ENCODE measurements at regions not wholly inside any gene's neighbourhood (a gene's known extent, or its start where the extent isn't known, plus 50 kb on each side); places are given as distances from the start of the nearest gene placed in this dataset.

DNA sequence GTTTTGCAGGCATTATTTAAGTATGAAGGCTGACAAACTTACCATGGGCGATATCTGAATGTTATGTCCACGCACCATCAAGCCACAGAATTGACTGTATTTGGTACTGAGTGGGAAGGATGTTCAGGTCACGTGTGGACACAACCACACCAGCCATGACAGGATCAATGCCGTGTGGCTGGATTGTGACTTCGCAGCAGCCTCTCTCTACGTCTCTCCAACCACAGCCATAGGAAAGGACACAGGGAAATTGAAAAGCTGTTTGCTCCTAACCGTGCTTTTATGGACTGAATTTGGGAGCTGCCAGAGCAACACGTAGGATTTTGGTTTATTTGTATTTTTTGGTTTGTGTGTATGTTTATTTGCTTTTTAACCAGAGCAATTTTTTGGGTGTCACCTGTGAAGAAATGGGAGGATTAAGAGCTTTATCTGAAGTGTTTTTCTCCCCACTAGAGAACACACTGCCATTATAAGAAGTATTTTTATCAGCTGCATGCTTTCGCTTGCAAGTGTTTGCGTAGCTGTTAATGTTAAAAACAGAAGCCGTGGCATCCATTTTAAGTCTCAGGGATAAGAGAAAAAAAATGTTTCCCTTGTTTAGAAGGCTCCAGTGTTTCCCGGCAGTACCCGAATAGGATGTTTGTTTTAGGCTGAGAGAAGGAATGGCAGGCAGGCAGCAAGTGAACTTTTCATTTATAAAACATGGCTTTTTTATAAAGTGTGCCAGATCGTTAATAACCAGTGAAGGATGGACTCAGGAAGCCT is 401.1 kb upstream of the NFE2L3 start:
- DNase-seq (ENCODE audit: low read depth in 3 of 3) = no peak

DNA sequence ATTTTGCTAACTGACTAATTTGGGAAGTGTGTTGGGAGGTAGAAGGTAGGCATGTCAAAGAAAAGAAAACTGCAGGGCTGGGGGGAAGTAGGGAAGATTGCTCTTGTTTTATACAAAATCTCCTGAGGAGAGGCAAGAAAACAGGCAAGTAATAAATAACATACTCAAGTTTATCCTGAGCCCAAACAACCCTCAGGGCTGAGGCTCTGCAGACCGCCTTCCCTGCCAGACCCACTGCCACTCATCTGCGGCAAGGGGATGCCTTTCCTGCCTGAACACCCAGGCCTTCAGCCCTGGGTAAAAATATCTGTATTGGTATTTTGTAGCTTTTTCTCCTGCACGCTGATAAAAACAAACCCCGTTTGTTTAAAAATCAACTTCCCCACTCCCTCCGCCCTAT is 399.8 kb upstream of the NFE2L3 start:
- no peak for DNase-seq (ENCODE audit: low read depth in 3 of 3)

DNA sequence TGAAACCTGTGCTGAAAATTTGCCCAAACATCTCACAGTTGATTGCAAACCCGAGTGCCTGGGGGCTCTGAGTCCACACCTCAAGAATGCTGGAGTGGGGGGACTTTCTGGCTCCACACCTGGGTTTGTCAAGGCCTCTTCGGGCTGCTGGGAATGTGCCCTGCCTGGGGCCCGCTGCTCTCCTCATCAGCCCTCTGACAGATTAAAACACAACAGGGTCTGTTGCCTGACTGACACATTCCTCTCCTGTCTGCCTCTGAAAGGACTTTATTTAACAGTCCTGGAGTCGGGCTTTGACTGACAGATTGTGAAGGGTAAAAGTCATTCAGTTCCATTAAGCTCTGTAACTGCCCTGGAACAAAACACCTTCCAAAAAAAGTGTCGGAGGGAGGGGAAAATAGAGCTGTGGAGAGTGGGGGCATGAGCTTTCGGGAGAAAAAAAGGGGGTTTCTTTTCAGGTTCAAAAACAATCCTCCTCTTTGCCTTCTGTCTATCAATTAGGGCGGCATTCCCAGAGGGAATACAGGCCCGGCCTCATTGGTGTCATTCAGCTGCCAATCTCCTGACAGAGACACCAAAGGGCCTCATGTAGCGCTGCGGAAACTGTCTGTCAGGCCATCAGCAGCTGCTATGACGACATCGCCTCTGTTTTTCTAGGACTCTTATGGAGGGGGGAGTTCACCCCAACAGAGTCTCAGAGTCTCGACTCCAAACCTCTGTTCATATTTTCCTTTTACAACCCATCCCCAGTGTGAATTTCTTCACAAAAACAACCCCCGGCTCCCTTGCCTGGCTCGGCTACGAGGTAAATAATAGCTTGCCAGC is 398.8 kb upstream of the NFE2L3 start:
- DNase-seq (ENCODE audit: low read depth in 3 of 3) = no peak

DNA sequence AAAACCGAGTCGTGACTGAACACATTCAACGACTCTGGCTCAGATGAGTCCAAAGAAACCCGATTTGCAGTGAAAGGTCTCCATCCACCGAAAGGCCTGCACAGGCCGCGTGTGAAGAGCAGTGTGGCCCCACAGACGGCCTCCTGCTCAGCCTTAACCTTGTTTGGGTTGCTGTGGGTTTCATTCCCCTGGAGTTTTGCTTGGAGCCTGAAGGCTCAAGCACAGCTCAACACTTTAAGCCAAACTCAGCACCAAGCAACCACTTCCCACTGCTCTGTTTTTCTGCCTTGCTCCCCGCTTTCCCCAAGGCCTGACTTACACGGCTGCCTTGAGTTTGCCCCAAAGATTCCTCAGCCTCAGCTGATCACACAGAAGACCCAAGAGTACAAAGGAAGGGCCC is 398.2 kb upstream of the NFE2L3 start:
- DNase-seq (ENCODE audit: low read depth in 3 of 3) = no peak

GRCh38 chr7:25754333-25754732 is 397.7 kb upstream of the NFE2L3 start:
- DNase-seq (ENCODE audit: low read depth in 3 of 3) = no peak

GRCh38 chr7:25754751-25755150 is 397.2 kb upstream of the NFE2L3 start:
- DNase-seq (ENCODE audit: low read depth in 3 of 3) = no peak

- DNase-seq (ENCODE audit: low read depth in 3 of 3) = no peak
These were observed 395.4 kb upstream of the NFE2L3 start for GRCh38 chr7:25756601-25757000.

- DNase-seq (ENCODE audit: low read depth in 3 of 3) = no peak
These were observed 393.4 kb upstream of the NFE2L3 start for GRCh38 chr7:25758559-25758958.

- no peak for DNase-seq (ENCODE audit: low read depth in 3 of 3)
These were observed 392.7 kb upstream of the NFE2L3 start for GRCh38 chr7:25759286-25759685.

DNA sequence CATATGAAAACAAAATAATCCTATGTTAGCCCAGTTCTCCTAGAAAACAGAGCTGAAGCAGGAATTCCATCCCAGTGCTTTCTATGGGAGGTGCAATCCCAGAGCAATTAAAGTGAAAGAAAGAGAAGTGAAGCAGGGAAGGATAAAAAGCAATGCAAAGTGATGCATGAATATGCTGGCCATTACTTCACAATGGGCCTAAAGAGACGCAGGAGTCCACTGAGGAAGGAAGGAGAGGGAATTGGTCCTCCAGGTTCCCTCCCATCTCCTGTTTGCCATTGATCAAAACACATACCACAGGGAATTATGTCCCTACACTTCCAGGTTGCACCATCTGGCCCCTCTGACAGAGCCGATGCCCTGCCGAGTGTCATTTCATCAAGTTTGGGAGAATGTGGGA is 392.2 kb upstream of the NFE2L3 start:
- no peak for DNase-seq (ENCODE audit: low read depth in 3 of 3)

DNA sequence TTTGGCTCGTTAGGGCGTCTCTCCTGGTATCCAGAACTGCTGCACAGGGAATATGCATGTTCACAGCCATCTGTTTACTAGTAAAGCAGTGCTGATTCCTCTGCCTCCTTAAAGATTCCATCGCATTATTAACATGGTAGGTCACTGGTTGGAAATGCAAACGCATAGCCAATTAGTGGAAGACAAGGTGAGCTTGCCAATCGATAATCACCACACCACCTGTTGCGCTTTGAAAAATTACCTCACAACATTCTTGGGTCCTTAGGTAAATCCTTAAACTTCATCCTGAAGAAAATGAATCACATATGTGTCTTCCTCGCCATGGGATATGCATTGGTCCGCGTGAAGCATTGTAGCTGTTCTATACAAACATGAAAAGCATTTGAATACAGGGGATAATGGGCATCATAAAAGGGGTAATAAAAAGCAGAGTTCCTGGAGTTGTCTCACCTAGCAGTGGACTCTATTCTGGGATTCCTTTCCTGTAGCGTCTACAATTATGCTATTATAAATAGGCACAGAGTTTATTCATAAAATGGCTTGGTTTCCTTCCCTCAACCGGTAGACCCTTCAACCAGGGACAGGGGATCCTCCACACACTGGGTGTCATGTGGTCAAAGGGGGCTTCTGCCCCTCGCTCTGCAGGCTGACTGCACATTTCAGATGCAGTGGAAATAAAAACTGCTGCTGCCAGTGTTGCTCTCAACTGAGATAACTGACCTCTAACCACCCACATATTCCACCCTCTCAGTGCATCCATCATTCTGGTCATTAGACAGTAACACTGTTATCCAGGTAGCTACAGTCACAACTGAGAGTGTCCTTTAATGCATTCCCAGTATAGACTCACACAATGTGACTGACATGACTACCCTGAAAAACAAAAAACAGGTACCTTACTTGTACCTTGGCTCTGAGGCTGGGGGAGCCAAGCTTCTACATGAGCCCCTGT is 389.2 kb upstream of the NFE2L3 start:
- DNase-seq (ENCODE audit: low read depth in 3 of 3) = no peak

DNA sequence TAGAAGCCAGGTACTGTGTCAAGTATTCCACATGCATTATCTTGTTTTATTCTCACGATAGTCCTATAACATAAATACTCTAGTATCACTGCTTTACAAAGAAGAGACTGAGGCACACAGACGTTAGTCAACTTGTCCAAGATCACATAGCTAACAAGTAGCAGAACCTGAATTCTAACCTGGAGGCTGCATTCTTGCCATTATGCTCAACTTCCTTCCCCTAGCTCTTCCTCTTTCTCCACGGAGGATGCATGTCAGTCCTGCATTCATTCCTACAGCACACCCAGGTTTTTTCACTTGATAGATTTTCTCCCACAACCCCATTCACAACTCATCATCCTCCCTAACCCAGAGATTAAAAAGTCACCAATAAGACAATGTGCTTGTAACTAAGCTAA is 388.5 kb upstream of the NFE2L3 start:
- no peak for DNase-seq (ENCODE audit: low read depth in 3 of 3)

DNA sequence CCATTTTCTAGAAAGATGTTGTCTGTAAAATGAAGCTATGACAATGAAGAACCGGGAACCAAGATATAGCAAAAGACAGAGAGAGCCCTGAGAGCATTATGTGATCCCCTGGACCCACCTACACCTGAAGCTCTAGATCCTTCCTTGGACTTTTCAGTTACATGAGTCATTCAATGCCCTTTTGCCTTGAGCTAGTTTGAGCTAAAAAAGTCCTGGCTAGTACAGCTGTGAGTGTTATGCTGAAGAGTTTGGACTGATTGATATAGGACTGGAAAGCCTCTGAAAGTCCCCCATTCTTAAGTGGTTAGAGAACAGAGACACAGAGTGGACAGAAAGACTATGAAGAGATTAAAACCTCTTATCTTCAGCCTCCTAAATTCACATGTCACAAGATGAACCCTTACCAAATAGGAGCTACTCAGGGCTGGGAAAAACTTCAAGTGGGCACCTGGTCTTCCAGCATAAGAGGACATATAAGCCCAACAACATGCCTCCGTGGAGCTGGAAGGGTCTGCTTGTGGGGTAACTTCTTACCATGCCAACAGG is 386.8 kb upstream of the NFE2L3 start:
- no peak for DNase-seq (ENCODE audit: low read depth in 3 of 3)

DNA sequence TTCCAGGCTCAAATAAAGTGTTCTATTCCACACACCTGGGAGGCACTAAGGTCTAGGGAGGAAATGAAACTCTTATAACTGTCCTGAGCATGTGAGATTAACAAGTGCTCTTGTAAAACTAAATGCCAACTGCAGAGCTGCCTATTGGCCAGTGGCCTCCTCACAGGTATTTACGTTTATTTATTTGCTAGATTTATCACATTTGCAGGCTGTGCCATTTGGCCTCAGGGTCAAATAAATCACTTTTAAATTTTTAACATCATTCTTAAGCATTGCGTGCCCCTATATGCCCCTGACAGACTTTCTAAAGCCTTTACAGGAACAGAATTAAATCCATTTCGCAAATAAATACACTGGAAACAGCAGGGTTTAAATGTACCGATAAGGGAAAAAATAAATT is 381.8 kb upstream of the NFE2L3 start:
- DNase-seq (ENCODE audit: low read depth in 3 of 3) = no peak

- DNase-seq (ENCODE audit: low read depth in 3 of 3) = no peak
These were observed 381.3 kb upstream of the NFE2L3 start for GRCh38 chr7:25770670-25771069.

DNA sequence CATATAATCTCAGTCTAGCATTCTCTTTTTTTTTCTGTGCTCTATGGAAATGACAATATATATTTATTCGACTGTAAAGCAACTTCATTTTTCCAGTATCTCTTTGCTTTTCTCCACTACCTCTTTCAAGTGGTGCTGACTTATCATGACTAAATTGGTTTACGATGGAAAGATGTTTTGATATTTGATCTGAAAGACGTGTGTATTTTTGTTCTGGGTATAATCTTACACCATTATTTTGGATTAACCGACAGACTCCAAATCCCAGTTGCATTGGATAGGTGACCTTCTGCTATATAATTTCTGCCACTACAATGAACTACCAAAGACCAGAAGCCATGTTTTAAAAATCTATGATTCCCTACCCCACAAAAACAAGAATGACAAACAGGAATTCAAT is 380.5 kb upstream of the NFE2L3 start:
- no peak for DNase-seq (ENCODE audit: low read depth in 3 of 3)

- no peak for DNase-seq (ENCODE audit: low read depth in 3 of 3)
These were observed 379.2 kb upstream of the NFE2L3 start for GRCh38 chr7:25772802-25773201.

DNA sequence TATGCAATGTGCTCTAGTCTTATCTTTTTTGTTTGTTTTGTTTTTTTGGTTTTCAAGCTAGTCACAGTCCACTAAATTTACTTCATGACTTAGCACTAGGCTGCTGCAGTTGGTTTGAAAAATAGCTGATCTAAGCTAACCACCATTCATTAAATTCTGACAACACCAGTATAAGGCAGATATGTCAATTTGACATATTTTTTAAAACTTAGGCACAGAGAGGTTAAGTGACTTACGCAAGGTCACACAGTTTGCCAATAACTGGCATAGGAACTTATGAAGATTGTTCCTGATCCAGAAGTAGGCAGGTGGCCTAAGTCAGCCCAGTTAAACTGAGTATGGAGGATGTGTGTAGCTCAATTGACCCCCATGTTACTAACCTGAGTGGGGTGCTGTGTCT is 377.3 kb upstream of the NFE2L3 start:
- DNase-seq (ENCODE audit: low read depth in 3 of 3) = no peak

DNA sequence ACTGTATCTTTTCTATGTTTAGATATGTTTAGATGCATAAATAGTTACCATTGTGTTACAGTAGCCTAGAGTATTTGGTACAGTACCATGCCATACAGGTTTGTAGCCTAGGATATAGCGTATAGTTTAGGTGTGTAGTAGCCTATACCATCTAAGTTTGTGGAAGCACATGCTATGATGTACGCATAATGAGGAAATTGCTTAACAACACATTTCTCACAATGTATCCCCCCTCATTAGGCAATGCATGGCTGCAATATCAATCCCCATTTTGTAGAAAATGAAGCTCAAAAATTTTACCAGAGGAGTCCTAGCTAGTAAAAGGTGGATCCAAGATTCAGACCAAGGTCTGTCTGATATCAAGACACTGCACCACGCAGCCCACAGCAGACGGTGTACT is 376.4 kb upstream of the NFE2L3 start:
- DNase-seq (ENCODE audit: low read depth in 3 of 3) = no peak

DNA sequence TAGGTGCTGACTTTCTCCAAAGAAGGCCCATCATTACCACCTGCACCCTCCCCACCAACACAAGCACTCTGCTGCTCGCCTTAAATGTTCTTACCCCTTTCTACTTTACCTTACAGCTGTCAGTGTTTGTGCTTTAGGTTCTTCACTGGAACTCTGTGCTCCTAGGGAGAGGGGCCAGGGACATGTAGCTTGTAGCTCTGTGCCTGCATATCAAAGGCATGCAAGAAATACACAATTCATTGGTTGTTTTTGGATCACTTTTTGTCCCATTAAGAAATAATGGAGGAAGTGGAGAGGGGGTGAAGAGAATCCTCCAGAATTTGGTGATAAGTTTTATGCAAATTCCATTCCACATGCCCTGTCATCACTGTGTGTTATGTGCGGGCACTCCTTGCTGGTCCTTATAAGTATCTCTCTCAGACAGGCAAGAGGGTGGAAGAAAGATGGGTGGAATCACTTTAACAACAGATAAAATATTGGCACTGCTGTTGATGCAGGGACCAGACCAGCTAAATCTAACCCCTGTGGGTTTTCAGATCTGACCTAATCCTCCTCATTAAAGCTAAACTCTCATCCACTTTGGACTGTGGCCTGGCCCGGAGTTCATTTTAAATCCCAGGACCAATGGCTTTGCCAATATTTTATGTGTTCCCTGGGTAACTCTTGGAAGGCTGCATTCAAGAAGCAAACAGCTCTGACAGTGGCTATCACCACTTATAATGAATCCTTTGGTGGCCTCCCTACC is 375.8 kb upstream of the NFE2L3 start:
- no peak for DNase-seq (ENCODE audit: low read depth in 3 of 3)

GRCh38 chr7:25776744-25777123 is 375.3 kb upstream of the NFE2L3 start:
- DNase-seq (ENCODE audit: low read depth in 3 of 3) = no peak
